Panc1 (cell line): ENCODE measurements at regions not wholly inside any gene's neighbourhood (a gene's known extent, or its start where the extent isn't known, plus 50 kb on each side); places are given as distances from the start of the nearest gene placed in this dataset.

Experiments
- ATAC-seq: fragments of 200-7000 bp; cut with Tn5 transposase; 2 replicates; pipeline ENCODE4 v1.9.1; 2020; ENCODE audit warnings: mild to moderate bottlenecking, moderate library complexity
- BruUV-seq: library from RNA; stranded (reverse); fragments of 400-500 nt; replicated peaks from 2 replicates; lab custom pipeline; 2021; lab: Mats Ljungman, UMichigan
- CTCF ChIA-PET: fragments of 300-600 bp; sonication (Branson Sonifier 250); formaldehyde crosslinking; loops from one replicate; lab custom pipeline; 2022; ENCODE audit warnings: antibody characterized with exemption; lab: Charles Lee
- POLR2A ChIA-PET: fragments of 300-600 bp; sonication (Branson Sonifier 250); formaldehyde crosslinking; loops from one replicate; lab custom pipeline; 2022; ENCODE audit warnings: antibody characterized with exemption; lab: Charles Lee
- DNase-seq: peaks from one replicate; pipeline ENCODE4 v3.0.0-alpha.2; 2010; ENCODE audit warnings: low read depth, low spot score
- H3K27ac ChIP-seq: 2 replicates; pipeline ENCODE4 v1.5.1; 2011; ENCODE audit warnings: mild to moderate bottlenecking, low read length, inconsistent platforms
- H3K27me3 ChIP-seq: fragments of 200-500 bp; sonication (Bioruptor generic); 2 replicates; pipeline ENCODE4 v1.6.0; 2014; ENCODE audit warnings: low read length, inconsistent platforms; ENCODE audit not compliant: control insufficient read depth, insufficient read depth
- H3K36me3 ChIP-seq: fragments of 200-500 bp; sonication (Bioruptor generic); 2 replicates; pipeline ENCODE4 v1.5.1; 2014; ENCODE audit warnings: inconsistent platforms, mild to moderate bottlenecking, low read length, moderate library complexity; ENCODE audit not compliant: control insufficient read depth, insufficient read depth
- H3K4me1 ChIP-seq: 2 replicates; pipeline ENCODE4 v1.5.1; 2011; ENCODE audit warnings: inconsistent platforms, mild to moderate bottlenecking, low read length, moderate library complexity; ENCODE audit not compliant: control insufficient read depth, insufficient read depth
- H3K4me3 ChIP-seq, 2 experiments: 2 replicates each; pipeline ENCODE4 v1.5.1; 2011 to 2012; ENCODE audit warnings: low read depth in 2 of 2, low read length in 2 of 2, mild to moderate bottlenecking in 2 of 2, inconsistent platforms in 1 of 2, moderate library complexity in 1 of 2
- H3K9me3 ChIP-seq: fragments of 200-500 bp; sonication (Bioruptor generic); 2 replicates; pipeline ENCODE4 v1.5.1; 2014; ENCODE audit warnings: low read depth, mild to moderate bottlenecking, inconsistent platforms, low read length, moderate library complexity; ENCODE audit not compliant: control insufficient read depth, insufficient read depth
- CTCF ChIP-seq: fragments of 450-650 bp; IDR thresholded peaks from 2 replicates; pipeline ENCODE4 v1.5.1; 2017; ENCODE audit warnings: mild to moderate bottlenecking
- POLR2AphosphoS5 ChIP-seq: IDR thresholded peaks from 2 replicates; pipeline ENCODE4 v1.6.1; 2012; ENCODE audit warnings: mild to moderate bottlenecking, low read depth, low read length, moderate library complexity
- REST ChIP-seq, 2 experiments: IDR thresholded peaks; 2 replicates each; pipeline ENCODE4 v1.6.1; 2011 to 2012; ENCODE audit warnings: low read depth in 2 of 2, control low read depth in 1 of 2, low read length in 1 of 2, mild to moderate bottlenecking in 1 of 2, moderate library complexity in 1 of 2; ENCODE audit not compliant: insufficient read depth in 1 of 2
- SIN3A ChIP-seq: IDR thresholded peaks from 2 replicates; pipeline ENCODE4 v1.6.1; 2012; ENCODE audit warnings: low read depth, mild to moderate bottlenecking, low read length, moderate library complexity, borderline replicate concordance; ENCODE audit not compliant: insufficient read depth
- TCF7L2 ChIP-seq: IDR thresholded peaks from 2 replicates; pipeline ENCODE4 v1.6.1; 2011; ENCODE audit warnings: mild to moderate bottlenecking, low read depth, low read length, inconsistent platforms
- in situ Hi-C: cut with HindIII; loops from 2 replicates; pipeline ENCODE4 v1.10.0; 2016; ENCODE audit warnings: low sequenced_read_pairs, low pct_unique_long_range_greater_than_20kb
- intact Hi-C: fragments of 100-400 bp; cut with micrococcal nuclease; formaldehyde crosslinking; loops from one replicate; pipeline ENCODE4 v1.10.0; 2022; ENCODE audit not compliant: unreplicated experiment

GRCh38 chr1:14522926-14523241, 75.6 kb upstream of the KAZN start:
- Histone ChIP-seq H3K27me3 (no peaks in the 10 kb centered on the region), H3K4me1 (no peaks in the 10 kb centered on the region), H3K9me3 (no peaks in the 10 kb centered on the region), H3K4me3 (no peak overlapping the region), H3K36me3 (no peaks in the 10 kb centered on the region), H3K27ac (no peak overlapping the region)
- no TSS peak for BruUV-seq
- POLR2A ChIA-PET: no interaction called here
- TF ChIP-seq TCF7L2 (no peak), CTCF (no peak), SIN3A (no peak), POLR2AphosphoS5 (no peak), REST (IDR thresholded peaks at IDR 0.05; ENCODE audit: insufficient read depth in 1 of 2, low read depth in 2 of 2, low read length in 1 of 2) (no peak)
- DNase-seq (no peak), ATAC-seq (peak; percentile 80)
- intact Hi-C loops: no loop called here
- CTCF ChIA-PET: no interaction called here
- in situ Hi-C loops: no loop called here

GRCh38 chr1:14524826-14525636, 73.5 kb upstream of the KAZN start:
- ATAC-seq (no peak), DNase-seq (no peak)
- in situ Hi-C loops (no loop called here), intact Hi-C loops (no loop called here)
- H3K36me3 ChIP-seq: no peaks in the 10 kb centered on the region
- no peaks in the 10 kb centered on the region for H3K9me3 ChIP-seq
- TF ChIP-seq SIN3A (no peak), TCF7L2 (no peak), REST (IDR thresholded peaks at IDR 0.05; ENCODE audit: insufficient read depth in 1 of 2, low read depth in 2 of 2, low read length in 1 of 2) (no peak), POLR2AphosphoS5 (no peak), CTCF (no peak)
- H3K4me1 ChIP-seq: no peaks in the 10 kb centered on the region
- H3K27ac ChIP-seq: no peak overlapping the region
- H3K4me3 ChIP-seq: no peak overlapping the region
- no peaks in the 10 kb centered on the region; the same call in 1 of the 2 replicates for H3K27me3 ChIP-seq
- BruUV-seq: no TSS peak
- CTCF ChIA-PET: no interaction called here
- POLR2A ChIA-PET: no interaction called here
